ENCODE measurements at regions not wholly inside any gene's neighbourhood (a gene's known extent, or its start where the extent isn't known, plus 50 kb on each side); places are given as distances from the start of the nearest gene placed in this dataset.

GRCh38 chr7:19830604-19831003 is 57.2 kb upstream of the TMEM196 start:
- no peak for TF ChIP-seq CTCF (IDR thresholded peaks at IDR 0.05; ENCODE audit: insufficient read depth, low read depth, low read length, missing control alignments)
- no peak for DNase-seq (ENCODE audit: low read depth)
- no peak overlapping the region for H3K4me3 ChIP-seq (ENCODE audit: low read depth, low read length)

Measured in GM12865 (cell line).